ENCODE measurements at regions not wholly inside any gene's neighbourhood (a gene's known extent, or its start where the extent isn't known, plus 50 kb on each side); places are given as distances from the start of the nearest gene placed in this dataset.

GRCh38 chr2:139550341-139550740 is 770.2 kb upstream of the NXPH2 start:
- Histone ChIP-seq H3F3A (replicated peaks; ENCODE audit: insufficient read depth) (no peaks in the 10 kb centered on the region), H3K9me2 (no peaks in the 10 kb centered on the region), H3K27me3 (ENCODE audit: insufficient read depth) (no peaks in the 10 kb centered on the region), H3K4me2 (no peak overlapping the region), H3K9ac (no peak overlapping the region), H3K4me3 (ENCODE audit: low read depth in 2 of 2, low read length in 1 of 2) (no peak overlapping the region), H3K27ac (ENCODE audit: low read depth in 2 of 2, low read length in 1 of 2) (no peak overlapping the region), H3K9me3 (no peaks in the 10 kb centered on the region), H3K4me1 (ENCODE audit: control insufficient read depth in 1 of 2, insufficient read depth in 2 of 2, low read depth in 1 of 2, low read length in 1 of 2) (no peaks in the 10 kb centered on the region), H4K20me1 (ENCODE audit: insufficient read depth) (no peaks in the 10 kb centered on the region), H2AFZ (ENCODE audit: low read depth) (no peak overlapping the region), H3K79me2 (ENCODE audit: insufficient read depth) (no peaks in the 10 kb centered on the region; the same call in 1 of the 2 replicates), H3K36me3 (replicated peaks in 1 of 2; ENCODE audit: control insufficient read depth in 1 of 2, insufficient read depth in 2 of 2, low read length in 1 of 2) (no peaks in the 10 kb centered on the region)
- ChIA-PET POLR2A (no interaction called here), CTCF (interaction anchor here (0.7 to 1.1 kb wide), 2 partner anchors 16 to 76 kb away, joined by 3 to 4 read pairs; no protein-coding TSS in a partner anchor)
- TF ChIP-seq PBX3 (IDR thresholded peaks at IDR 0.05) = no peak
- no peak for TF ChIP-seq CHD2 (IDR thresholded peaks at IDR 0.05; ENCODE audit: low read length, partially characterized antibody)
- TF ChIP-seq EP300 (IDR thresholded peaks at IDR 0.05; ENCODE audit: borderline replicate concordance in 1 of 2, low read depth in 1 of 2, low read length in 1 of 2) = no peak
- no peak for TF ChIP-seq ELF1 (IDR thresholded peaks at IDR 0.05)
- no peak for TF ChIP-seq USF2 (IDR thresholded peaks at IDR 0.05; ENCODE audit: borderline replicate concordance, low read depth, low read length)
- TF ChIP-seq MEF2A (IDR thresholded peaks at IDR 0.05; ENCODE audit: borderline replicate concordance, low read depth) = no peak
- TF ChIP-seq FOSL2 (IDR thresholded peaks at IDR 0.05; ENCODE audit: borderline replicate concordance, low read depth) = no peak
- no peak for TF ChIP-seq RFX5 (IDR thresholded peaks at IDR 0.05; ENCODE audit: low read length)
- TF ChIP-seq SIN3A (IDR thresholded peaks at IDR 0.05; ENCODE audit: borderline replicate concordance, low read depth, low read length) = no peak
- no peak for TF ChIP-seq TCF12 (IDR thresholded peaks at IDR 0.05)
- TF ChIP-seq USF1 (IDR thresholded peaks at IDR 0.05; ENCODE audit: borderline replicate concordance, low read depth) = no peak
- no peak for TF ChIP-seq CTCF (IDR thresholded peaks at IDR 0.05)
- TF ChIP-seq FOXM1 (IDR thresholded peaks at IDR 0.05; ENCODE audit: low read depth) = no peak
- no peak for TF ChIP-seq YY1 (IDR thresholded peaks at IDR 0.05; ENCODE audit: low read depth)
- TF ChIP-seq NRF1 (IDR thresholded peaks at IDR 0.05; ENCODE audit: low read depth, low read length) = no peak
- no peak for DNase-seq
- WGBS (ENCODE audit: low lambda C conversion rate) = 17% methylated on average over 1 of the region's 1 CpG

Data from SK-N-SH (cell line).